Lower leg skin (tissue), 4 donors: ENCODE measurements at regions not wholly inside any gene's neighbourhood (a gene's known extent, or its start where the extent isn't known, plus 50 kb on each side); places are given as distances from the start of the nearest gene placed in this dataset.

Experiments used
- DNase-seq, 2 donors: peaks; one replicate each; pipeline ENCODE4 v3.0.0-alpha.2; 2019; ENCODE audit warnings: low spot score in 2 of 2
- H3K4me3 ChIP-seq: fragments of 200-600 bp; sonication (generic); 2 replicates; pipeline ENCODE4 v1.5.1; 2017; ENCODE audit warnings: mild to moderate bottlenecking, low read depth; ENCODE audit not compliant: poor library complexity, severe bottlenecking
- POLR2A ChIP-seq, 2 donors: fragments of 450-650 bp; IDR thresholded peaks; one replicate each; pipeline ENCODE4 v1.6.1; 2016 to 2017; ENCODE audit warnings: antibody characterized with exemption in 2 of 2, mild to moderate bottlenecking in 1 of 2, moderate library complexity in 1 of 2
- WGBS, 2 donors: methylation state at CpG; one replicate each; pipeline ENCODE4 v1.1.5; 2018; 5-methylcytosine and 5-hydroxymethylcytosine counted together
- intact Hi-C: fragments of 100-400 bp; cut with DNase I; formaldehyde crosslinking; loops from one replicate; pipeline ENCODE4 v1.15.0; 2023; ENCODE audit warnings: low total_unique reads
- TF ChIP-seq, protein P1 (sequence below), 3 donors: fragments of 450-650 bp; IDR thresholded peaks; one replicate each; pipeline ENCODE4 v1.5.1; 2016; ENCODE audit warnings: antibody characterized with exemption in 3 of 3, mild to moderate bottlenecking in 3 of 3, moderate library complexity in 2 of 3

DNA sequence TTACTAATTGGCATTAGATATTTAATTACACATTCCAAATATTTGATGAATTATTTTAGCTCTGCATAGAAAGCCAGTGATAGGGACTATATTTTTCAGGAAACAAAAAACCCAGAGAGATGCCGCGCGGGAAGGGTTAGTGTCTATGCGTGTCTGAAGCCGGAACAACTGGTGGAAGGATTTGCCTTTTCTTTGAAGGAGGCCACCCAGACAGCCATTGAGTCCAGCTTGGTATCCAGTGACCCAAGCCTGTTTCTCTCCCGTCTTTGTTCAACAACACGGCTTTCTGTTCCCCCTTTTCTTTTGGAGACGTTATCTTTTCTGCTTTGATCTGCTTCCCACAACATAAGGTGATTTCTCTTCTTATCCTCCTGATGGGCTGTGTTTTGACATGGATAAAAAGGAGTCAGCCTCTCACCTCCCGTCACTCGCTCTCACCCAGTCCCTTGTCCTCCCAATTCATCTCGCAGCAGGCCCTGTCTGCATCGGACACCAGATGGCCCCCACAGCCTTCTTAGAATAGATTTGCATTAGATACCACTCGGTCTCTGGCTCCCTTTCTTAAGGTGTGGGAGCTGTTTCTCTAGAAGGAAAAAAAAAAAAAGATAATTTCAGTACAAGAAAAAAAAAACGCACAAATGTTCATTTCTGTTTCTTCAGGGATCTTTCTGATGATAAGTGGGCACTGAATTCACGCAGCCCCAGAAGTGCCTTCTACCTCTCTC, 361.8 kb downstream of the ZNF536 start:
- H3K4me3 ChIP-seq: no peak overlapping the region
- TF ChIP-seq, protein P1, sequence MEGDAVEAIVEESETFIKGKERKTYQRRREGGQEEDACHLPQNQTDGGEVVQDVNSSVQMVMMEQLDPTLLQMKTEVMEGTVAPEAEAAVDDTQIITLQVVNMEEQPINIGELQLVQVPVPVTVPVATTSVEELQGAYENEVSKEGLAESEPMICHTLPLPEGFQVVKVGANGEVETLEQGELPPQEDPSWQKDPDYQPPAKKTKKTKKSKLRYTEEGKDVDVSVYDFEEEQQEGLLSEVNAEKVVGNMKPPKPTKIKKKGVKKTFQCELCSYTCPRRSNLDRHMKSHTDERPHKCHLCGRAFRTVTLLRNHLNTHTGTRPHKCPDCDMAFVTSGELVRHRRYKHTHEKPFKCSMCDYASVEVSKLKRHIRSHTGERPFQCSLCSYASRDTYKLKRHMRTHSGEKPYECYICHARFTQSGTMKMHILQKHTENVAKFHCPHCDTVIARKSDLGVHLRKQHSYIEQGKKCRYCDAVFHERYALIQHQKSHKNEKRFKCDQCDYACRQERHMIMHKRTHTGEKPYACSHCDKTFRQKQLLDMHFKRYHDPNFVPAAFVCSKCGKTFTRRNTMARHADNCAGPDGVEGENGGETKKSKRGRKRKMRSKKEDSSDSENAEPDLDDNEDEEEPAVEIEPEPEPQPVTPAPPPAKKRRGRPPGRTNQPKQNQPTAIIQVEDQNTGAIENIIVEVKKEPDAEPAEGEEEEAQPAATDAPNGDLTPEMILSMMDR (IDR thresholded peaks at IDR 0.05): no peak
- 75 to 76% methylated on average over 15 of the region's 15 CpGs for WGBS, 2 donors
- DNase-seq: no peak
- intact Hi-C loops: no loop called here

GRCh38 chr19:30731591-30731990, 359.4 kb downstream of the ZNF536 start:
- intact Hi-C loops: no loop called here
- DNase-seq: no peak
- 53 to 87% methylated on average over 3 of the region's 3 CpGs for whole genome bisulfite sequencing, 2 donors
- no peak overlapping the region for H3K4me3 ChIP-seq
- TF ChIP-seq POLR2A (IDR thresholded peaks at IDR 0.05): no peak
- TF ChIP-seq, protein P1 (IDR thresholded peaks at IDR 0.05): no peak

DNA sequence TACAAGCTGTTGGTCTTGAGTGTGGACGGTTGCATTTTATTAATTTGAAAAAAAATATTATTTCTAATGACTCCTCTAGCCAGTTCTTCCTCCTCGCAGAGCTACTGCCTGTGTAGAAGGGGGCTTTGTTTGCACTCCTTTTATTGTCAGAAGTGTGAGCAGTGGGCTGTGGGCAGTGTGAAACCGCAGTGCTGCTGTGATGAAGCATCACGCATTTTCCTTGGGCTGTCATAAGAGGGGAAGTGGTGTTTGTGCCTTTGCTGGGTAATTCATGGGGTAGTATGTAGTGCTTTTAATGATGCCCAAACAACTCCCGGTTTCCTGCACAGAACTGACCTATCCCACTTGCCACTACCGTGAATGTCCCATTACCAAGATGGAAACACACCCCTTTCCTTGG, 357.3 kb downstream of the ZNF536 start:
- no peak overlapping the region for H3K4me3 ChIP-seq
- TF ChIP-seq, protein P1 (IDR thresholded peaks at IDR 0.05): no peak
- no peak for TF ChIP-seq POLR2A (IDR thresholded peaks at IDR 0.05)
- intact Hi-C loops: no loop called here
- 81 to 85% methylated on average over 6 of the region's 6 CpGs for WGBS, 2 donors
- no peak for DNase-seq

- H3K4me3 ChIP-seq: no peak overlapping the region
- intact Hi-C loops: no loop called here
- DNase-seq: peak in 1 of 2 donors; percentile 53
- WGBS, 2 donors: 76 to 77% methylated on average over 9 of the region's 9 CpGs
- TF ChIP-seq, protein P1 (IDR thresholded peaks at IDR 0.05): no peak
- TF ChIP-seq POLR2A (IDR thresholded peaks at IDR 0.05): no peak
Observed at GRCh38 chr19:30722761-30723160, 350.6 kb downstream of the ZNF536 start.

- no peak overlapping the region for H3K4me3 ChIP-seq
- intact Hi-C loops: no loop called here
- 88 to 91% methylated on average over 8 of the region's 8 CpGs for whole genome bisulfite sequencing, 2 donors
- TF ChIP-seq, protein P1 (IDR thresholded peaks at IDR 0.05): no peak
- no peak for TF ChIP-seq POLR2A (IDR thresholded peaks at IDR 0.05)
- DNase-seq: peak in 1 of 2 donors; percentile 81
Observed at GRCh38 chr19:30722186-30722585, 350.0 kb downstream of the ZNF536 start.

- peak overlapping the region; percentile 47 for H3K4me3 ChIP-seq
- no peak for TF ChIP-seq POLR2A (IDR thresholded peaks at IDR 0.05)
- TF ChIP-seq, protein P1 (IDR thresholded peaks at IDR 0.05): no peak
- 12 to 14% methylated on average over 9 of the region's 9 CpGs for WGBS, 2 donors
- intact Hi-C loops: no loop called here
- DNase-seq: peak in 1 of 2 donors; percentile 83
Observed at GRCh38 chr19:30719999-30720345, 347.8 kb downstream of the ZNF536 start.
